Left lung (tissue), 4 donors: ENCODE measurements at regions not wholly inside any gene's neighbourhood (a gene's known extent, or its start where the extent isn't known, plus 50 kb on each side); places are given as distances from the start of the nearest gene placed in this dataset.

Source experiments
- ATAC-seq: fragments of 200-7000 bp; cut with Tn5 transposase; one replicate; pipeline ENCODE4 v1.9.1; 2020; ENCODE audit warnings: moderate library complexity
- DNase-seq, 4 donors: peaks; one replicate each; pipeline ENCODE4 v3.0.0-alpha.2; 2013 to 2020
- H3K27ac ChIP-seq, 2 donors: fragments of 200-600 bp; sonication (generic) in 1 of 2; one replicate each; pipeline versions ENCODE4 v1.5.0 to v1.8.0; 2020 to 2021
- H3K27me3 ChIP-seq, 2 donors: fragments of 200-600 bp; sonication (generic) in 1 of 2; one replicate each; pipeline versions ENCODE4 v1.5.0 to v1.8.0; 2020 to 2021
- H3K36me3 ChIP-seq, 2 donors: fragments of 200-600 bp; sonication (generic) in 1 of 2; one replicate each; pipeline versions ENCODE4 v1.5.0 to v1.8.0; 2020 to 2021
- H3K4me1 ChIP-seq, 2 donors: fragments of 200-600 bp; one replicate each; pipeline ENCODE4 v1.8.0; 2021
- H3K4me3 ChIP-seq, 2 donors: fragments of 200-600 bp; sonication (generic) in 1 of 2; one replicate each; pipeline versions ENCODE4 v1.5.0 to v1.8.0; 2020 to 2021; ENCODE audit warnings: mild to moderate bottlenecking in 1 of 2
- H3K9me3 ChIP-seq, 2 donors: fragments of 200-600 bp; sonication (generic) in 1 of 2; one replicate each; pipeline versions ENCODE4 v1.5.0 to v1.8.0; 2020 to 2021
- CTCF ChIP-seq, 2 donors: fragments of 200-600 bp; sonication (generic) in 1 of 2; IDR thresholded peaks; one replicate each; pipeline versions ENCODE4 v1.5.0 to v1.8.0; 2021; ENCODE audit warnings: antibody characterized with exemption in 2 of 2
- intact Hi-C, 2 donors: fragments of 100-400 bp; cut with DNase I; formaldehyde crosslinking; loops; one replicate each; pipeline versions ENCODE4 v1.11.2 to v1.14.2; 2022
- donor health status: DM: no; HTN: yes; CAD: no.
- donor health status: DM: no; HTN: no; CAD: no.

- Histone ChIP-seq H3K9me3 (no peaks in the 10 kb centered on the region), H3K27me3 (no peaks in the 10 kb centered on the region), H3K27ac (no peak overlapping the region), H3K4me1 (peaks cover 0 to 6% of the 10 kb centered on the region in 2 donors), H3K36me3 (no peaks in the 10 kb centered on the region), H3K4me3 (no peak overlapping the region)
- intact Hi-C loops: no loop called here
- DNase-seq (no peak), ATAC-seq (no peak)
- TF ChIP-seq CTCF (IDR thresholded peaks at IDR 0.05): no peak
Measured at GRCh38 chr13:73832128-73832588, 302.0 kb downstream of the KLF12 start.

DNA sequence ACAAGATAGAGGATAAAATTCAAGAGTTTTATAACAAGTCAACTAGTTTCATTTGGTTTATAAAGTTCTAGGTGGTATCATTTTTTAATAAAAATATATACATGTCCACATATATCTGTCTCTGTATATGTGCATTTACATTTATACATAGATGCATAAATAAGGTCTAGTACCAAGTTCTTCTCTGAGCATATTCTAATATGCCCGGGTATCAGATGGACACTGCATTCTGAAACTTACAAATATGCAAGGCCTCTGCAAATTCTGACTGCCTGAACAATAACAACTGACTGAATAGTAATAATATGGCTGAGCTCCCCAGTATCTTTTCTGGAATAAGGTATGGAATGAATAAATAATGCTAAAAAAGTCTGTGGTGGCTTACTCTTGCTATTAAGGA lies 304.8 kb downstream of the KLF12 start:
- no peaks in the 10 kb centered on the region for H3K36me3 ChIP-seq
- no peak for ATAC-seq
- intact Hi-C loops: no loop called here

DNA sequence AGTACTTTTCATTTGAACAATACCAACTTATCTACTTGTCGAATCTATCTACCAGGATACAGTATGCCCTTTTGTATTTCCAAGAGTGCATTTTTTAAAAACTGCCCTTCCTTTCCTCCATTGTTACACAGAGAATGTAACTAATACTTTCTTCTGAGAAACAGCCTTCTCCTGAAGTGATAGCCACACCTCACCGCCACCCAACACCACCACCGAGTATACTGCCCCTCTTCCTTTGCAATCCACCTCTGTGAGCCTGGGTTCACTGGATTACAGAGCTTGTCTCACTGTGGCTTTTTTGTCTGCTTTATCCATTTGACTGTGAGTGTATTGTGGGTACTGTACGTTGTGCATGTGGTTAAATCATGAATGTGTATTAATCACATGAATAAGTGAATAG lies 305.4 kb downstream of the KLF12 start:
- Histone ChIP-seq H3K27ac (no peak overlapping the region), H3K4me3 (no peak overlapping the region), H3K4me1 (peaks cover 0 to 6% of the 10 kb centered on the region in 2 donors), H3K9me3 (no peaks in the 10 kb centered on the region), H3K27me3 (no peaks in the 10 kb centered on the region), H3K36me3 (no peaks in the 10 kb centered on the region)
- intact Hi-C loops: no loop called here
- no peak for TF ChIP-seq CTCF (IDR thresholded peaks at IDR 0.05)
- ATAC-seq: no peak
- no peak for DNase-seq

More for the DNA sequence above, 304.8 kb downstream of the KLF12 start:
- no peak for DNase-seq
- no peak overlapping the region for H3K4me3 ChIP-seq
- H3K27me3 ChIP-seq: no peaks in the 10 kb centered on the region
- no peaks in the 10 kb centered on the region for H3K9me3 ChIP-seq
- no peak overlapping the region for H3K27ac ChIP-seq
- H3K4me1 ChIP-seq: peaks cover 0 to 6% of the 10 kb centered on the region in 2 donors
- TF ChIP-seq CTCF (IDR thresholded peaks at IDR 0.05): no peak

- Histone ChIP-seq H3K27me3 (no peaks in the 10 kb centered on the region), H3K4me3 (no peak overlapping the region), H3K36me3 (no peaks in the 10 kb centered on the region), H3K4me1 (peaks cover 0 to 6% of the 10 kb centered on the region in 2 donors), H3K9me3 (no peaks in the 10 kb centered on the region), H3K27ac (no peak overlapping the region)
- no peak for DNase-seq
- intact Hi-C loops: no loop called here
- no peak for TF ChIP-seq CTCF (IDR thresholded peaks at IDR 0.05)
- no peak for ATAC-seq
Measured at GRCh38 chr13:73827434-73827833, 306.8 kb downstream of the KLF12 start.

GRCh38 chr13:73825143-73825542 lies 309.1 kb downstream of the KLF12 start:
- no peak overlapping the region for H3K27ac ChIP-seq
- no peak for DNase-seq
- H3K27me3 ChIP-seq: no peaks in the 10 kb centered on the region
- H3K4me1 ChIP-seq: peaks cover 0 to 6% of the 10 kb centered on the region in 2 donors
- intact Hi-C loops: no loop called here
- no peak overlapping the region for H3K4me3 ChIP-seq
- H3K36me3 ChIP-seq: no peaks in the 10 kb centered on the region
- ATAC-seq: no peak
- H3K9me3 ChIP-seq: no peaks in the 10 kb centered on the region
- no peak for TF ChIP-seq CTCF (IDR thresholded peaks at IDR 0.05)
